Fibroblast of the aortic adventitia (primary cell): ENCODE measurements at regions not wholly inside any gene's neighbourhood (a gene's known extent, or its start where the extent isn't known, plus 50 kb on each side); places are given as distances from the start of the nearest gene placed in this dataset.
"Not testable (repeated sequence)": the region's sequence is repeated elsewhere in the genome, so short reads cannot be mapped to it uniquely, and the experiment has no call there.

ENCODE experiments used
- DNase-seq: peaks from one replicate; pipeline ENCODE4 v3.0.0-alpha.2; 2010; ENCODE audit warnings: low read depth
- H3K4me3 ChIP-seq: 2 replicates; pipeline ENCODE4 v1.5.1; 2011; ENCODE audit warnings: low read depth, mild to moderate bottlenecking, control low read depth, low read length, moderate library complexity
- TF ChIP-seq, protein P1 (sequence below): IDR thresholded peaks from 2 replicates; pipeline ENCODE4 v1.5.1; 2011; ENCODE audit warnings: mild to moderate bottlenecking, low read length, control low read depth, inconsistent platforms; ENCODE audit not compliant: insufficient read depth

DNA sequence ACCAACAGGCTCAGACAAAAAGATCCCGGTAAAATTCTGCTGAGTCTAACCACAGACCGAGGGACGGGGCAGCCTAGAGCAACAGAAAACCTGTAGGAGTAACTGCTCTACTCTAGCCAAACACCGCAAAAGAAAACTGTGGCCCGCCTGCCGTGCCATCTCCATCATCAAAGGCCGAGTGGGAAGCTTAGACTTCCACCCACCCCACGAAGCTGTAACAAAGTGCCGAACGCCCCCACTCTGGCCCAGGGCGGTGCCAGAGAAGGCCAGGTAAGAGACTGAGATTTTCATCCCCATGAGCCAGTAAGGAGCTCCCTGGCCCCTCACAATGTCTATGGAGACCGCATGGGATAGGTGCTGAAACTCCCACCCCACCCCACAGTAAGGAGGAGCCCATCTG lies 231.9 kb upstream of the COX10 start:
- TF ChIP-seq, protein P1, sequence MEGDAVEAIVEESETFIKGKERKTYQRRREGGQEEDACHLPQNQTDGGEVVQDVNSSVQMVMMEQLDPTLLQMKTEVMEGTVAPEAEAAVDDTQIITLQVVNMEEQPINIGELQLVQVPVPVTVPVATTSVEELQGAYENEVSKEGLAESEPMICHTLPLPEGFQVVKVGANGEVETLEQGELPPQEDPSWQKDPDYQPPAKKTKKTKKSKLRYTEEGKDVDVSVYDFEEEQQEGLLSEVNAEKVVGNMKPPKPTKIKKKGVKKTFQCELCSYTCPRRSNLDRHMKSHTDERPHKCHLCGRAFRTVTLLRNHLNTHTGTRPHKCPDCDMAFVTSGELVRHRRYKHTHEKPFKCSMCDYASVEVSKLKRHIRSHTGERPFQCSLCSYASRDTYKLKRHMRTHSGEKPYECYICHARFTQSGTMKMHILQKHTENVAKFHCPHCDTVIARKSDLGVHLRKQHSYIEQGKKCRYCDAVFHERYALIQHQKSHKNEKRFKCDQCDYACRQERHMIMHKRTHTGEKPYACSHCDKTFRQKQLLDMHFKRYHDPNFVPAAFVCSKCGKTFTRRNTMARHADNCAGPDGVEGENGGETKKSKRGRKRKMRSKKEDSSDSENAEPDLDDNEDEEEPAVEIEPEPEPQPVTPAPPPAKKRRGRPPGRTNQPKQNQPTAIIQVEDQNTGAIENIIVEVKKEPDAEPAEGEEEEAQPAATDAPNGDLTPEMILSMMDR = no peak
- no peak overlapping the region for H3K4me3 ChIP-seq

DNA sequence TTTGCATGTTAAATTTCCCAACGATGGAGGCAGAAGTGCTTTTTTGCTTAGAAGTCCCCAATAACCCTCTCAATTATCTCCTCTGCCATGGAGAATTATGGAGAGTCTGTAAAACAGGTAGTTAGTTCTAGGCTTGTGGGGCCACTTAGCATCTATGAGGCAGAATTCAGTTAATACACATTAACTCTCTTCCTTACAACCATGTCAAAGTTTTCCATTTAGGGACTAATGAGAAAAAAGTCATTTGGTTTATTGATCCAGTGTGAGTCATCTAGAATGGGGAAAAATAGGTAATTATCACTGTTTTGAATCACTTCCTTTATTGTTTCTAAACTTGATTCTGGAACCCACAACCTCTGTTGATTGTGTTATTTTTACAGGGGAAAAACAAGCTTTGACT lies 229.1 kb upstream of the COX10 start:
- H3K4me3 ChIP-seq = no peak overlapping the region
- TF ChIP-seq, protein P1 = no peak
- DNase-seq = no peak

More for the DNA sequence above, 231.9 kb upstream of the COX10 start:
- no peak for DNase-seq

DNA sequence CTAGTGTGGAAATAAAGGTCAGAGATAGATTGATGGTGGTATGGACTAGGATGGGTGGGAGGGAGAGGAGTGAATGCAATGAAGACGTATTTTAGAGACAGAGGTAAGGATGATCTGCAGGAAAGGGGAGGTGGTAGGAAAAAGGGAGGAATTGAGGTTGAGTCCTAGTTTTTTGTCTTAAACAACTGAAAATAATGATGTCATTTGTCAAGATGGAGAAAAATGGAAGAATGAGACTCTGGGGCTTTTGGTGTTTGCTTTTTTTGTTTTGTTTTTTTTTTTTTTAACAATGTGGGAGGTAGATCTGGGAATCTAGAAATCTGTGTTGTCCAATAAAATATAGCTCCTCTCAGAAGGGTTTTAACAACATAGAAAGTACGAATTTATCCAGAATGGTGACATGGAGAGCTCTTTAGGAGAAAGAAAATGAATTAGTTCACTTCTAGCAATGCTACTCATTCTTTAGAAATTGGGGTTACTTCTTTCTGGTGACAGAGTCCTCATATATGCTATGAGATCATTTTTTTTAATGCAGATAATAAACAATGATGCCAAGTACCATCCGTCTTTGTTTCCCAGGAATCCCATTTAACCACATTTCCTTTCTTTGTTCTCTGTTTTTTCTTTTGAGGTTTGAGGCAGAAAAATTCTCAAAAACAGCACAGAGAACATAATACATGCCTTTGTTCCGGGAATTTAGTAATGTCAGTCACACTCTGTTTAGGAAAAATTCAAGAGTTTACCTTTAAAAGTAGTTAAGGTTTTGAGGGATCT lies 225.3 kb upstream of the COX10 start:
- TF ChIP-seq, protein P1 = no peak
- no peak overlapping the region for H3K4me3 ChIP-seq
- DNase-seq = no peak

DNA sequence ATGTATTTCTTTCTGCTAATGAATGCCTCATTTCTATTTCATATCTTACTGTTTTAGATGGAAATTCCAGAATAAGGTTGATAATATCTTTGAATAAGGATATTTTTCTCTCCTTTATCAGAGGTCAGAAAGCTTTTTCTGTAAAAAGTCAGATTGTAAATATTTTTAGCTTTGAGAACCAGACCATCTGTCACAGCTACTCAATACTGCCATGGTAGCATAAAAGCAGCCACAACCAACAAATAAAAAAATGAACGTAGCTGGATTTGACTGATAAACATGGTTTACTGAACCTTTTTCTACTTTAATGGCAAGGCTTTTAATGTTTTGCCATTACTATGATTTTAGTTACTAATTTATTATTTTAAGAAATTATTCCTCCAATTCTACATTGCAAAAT lies 217.4 kb upstream of the COX10 start:
- TF ChIP-seq, protein P1 = no peak
- DNase-seq = no peak
- no peak overlapping the region for H3K4me3 ChIP-seq

DNA sequence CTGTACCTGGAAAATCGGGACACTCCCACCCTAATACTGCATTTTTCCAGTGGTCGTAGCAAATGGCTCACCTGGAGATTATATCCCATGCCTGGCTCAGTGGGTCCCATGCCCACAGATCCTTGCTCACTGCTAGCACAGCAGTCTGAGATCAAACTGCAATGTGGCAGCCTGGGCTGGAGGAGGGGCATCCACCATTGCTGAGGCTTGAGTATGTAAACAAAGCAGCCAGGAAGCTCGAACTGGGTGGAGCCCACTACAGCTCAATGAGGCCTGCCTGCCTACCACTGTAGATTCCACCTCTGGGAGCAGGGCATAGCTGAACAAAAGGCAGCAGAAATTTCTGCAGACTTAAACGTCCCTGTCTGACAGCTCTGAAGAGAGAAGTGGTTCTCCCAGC lies 213.6 kb upstream of the COX10 start:
- DNase-seq = not testable (repeated sequence)

DNA sequence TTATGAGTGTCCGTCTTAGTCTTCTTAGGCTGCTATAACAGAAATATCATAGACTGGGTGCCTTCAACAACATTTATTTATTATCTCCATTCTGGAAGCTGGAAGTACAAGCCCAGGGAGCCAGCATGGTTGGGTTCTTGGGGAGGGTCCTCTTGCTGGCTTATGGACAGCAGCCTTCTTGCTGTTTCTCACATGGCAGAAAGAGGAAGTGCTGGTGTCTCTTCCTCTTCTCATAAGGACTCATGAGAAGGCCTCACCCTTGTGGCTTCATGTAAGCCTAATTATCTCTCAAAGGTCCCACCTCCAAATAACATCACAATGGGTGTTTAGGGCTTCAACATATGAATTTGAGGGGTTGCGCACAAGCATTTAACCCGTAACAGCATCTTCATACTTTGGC lies 207.0 kb upstream of the COX10 start:
- TF ChIP-seq, protein P1 = no peak
- no peak for DNase-seq
- H3K4me3 ChIP-seq = no peak overlapping the region

More for the DNA sequence above, 213.6 kb upstream of the COX10 start:
- not testable (repeated sequence) for H3K4me3 ChIP-seq

DNA sequence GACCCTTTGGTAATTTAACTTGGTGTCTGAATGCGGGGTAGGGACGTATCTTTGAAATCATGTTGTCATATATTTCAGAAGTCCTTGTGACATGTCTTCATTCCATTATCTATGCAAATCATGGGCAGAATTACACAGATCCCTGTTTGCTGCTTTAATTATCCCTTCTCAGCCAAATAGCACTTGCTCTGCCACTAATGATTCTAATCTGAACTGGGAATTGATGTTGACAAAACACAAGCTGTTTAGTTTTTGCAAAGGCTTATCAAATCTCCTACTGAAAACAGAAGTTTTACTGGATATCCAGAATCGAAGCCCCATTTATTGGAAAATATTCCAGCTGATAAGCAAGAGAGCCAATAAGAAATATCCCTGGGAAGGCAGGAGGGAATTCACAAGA lies 205.9 kb upstream of the COX10 start:
- DNase-seq = no peak
- TF ChIP-seq, protein P1 = no peak

More for the DNA sequence above, 205.9 kb upstream of the COX10 start:
- no peak overlapping the region for H3K4me3 ChIP-seq
